Neural progenitor cell (in vitro differentiated cells): ENCODE measurements at regions not wholly inside any gene's neighbourhood (a gene's known extent, or its start where the extent isn't known, plus 50 kb on each side); places are given as distances from the start of the nearest gene placed in this dataset.

Experiments used
- DNase-seq: peaks from one replicate; pipeline ENCODE4 v3.0.0-alpha.2; 2016; ENCODE audit warnings: low spot score
- H2AFZ ChIP-seq: fragments of 200-600 bp; sonication (generic); replicated peaks from 2 replicates; pipeline ENCODE4 v1.6.1; 2016; ENCODE audit warnings: antibody characterized with exemption
- H3F3A ChIP-seq: fragments of 200-600 bp; sonication (generic); 2 replicates; pipeline ENCODE4 v1.6.1; 2016; ENCODE audit warnings: antibody characterized with exemption, low read depth
- H3K27ac ChIP-seq: fragments of 200-600 bp; sonication (generic); 2 replicates; pipeline ENCODE4 v1.5.1; 2016; ENCODE audit warnings: mild to moderate bottlenecking
- H3K27me3 ChIP-seq: fragments of 200-600 bp; sonication (generic); 2 replicates; pipeline ENCODE4 v1.6.1; 2016; ENCODE audit warnings: mild to moderate bottlenecking, moderate library complexity
- H3K36me3 ChIP-seq: fragments of 200-600 bp; sonication (generic); 2 replicates; pipeline ENCODE4 v1.5.1; 2016
- H3K4me1 ChIP-seq: fragments of 200-600 bp; sonication (generic); 2 replicates; pipeline ENCODE4 v1.6.1; 2016; ENCODE audit warnings: mixed run types
- H3K4me2 ChIP-seq: fragments of 200-600 bp; sonication (generic); 2 replicates; pipeline ENCODE4 v1.6.1; 2016
- H3K4me3 ChIP-seq: fragments of 200-600 bp; sonication (generic); 2 replicates; pipeline ENCODE4 v1.5.1; 2016
- H3K79me2 ChIP-seq: fragments of 200-600 bp; sonication (generic); 2 replicates; pipeline ENCODE4 v1.6.1; 2016; ENCODE audit warnings: low read depth
- H3K9ac ChIP-seq: fragments of 200-600 bp; sonication (generic); 2 replicates; pipeline ENCODE4 v1.6.1; 2016
- H3K9me3 ChIP-seq: fragments of 200-600 bp; sonication (generic); 2 replicates; pipeline ENCODE4 v1.5.1; 2016; ENCODE audit warnings: low read depth
- H4K20me1 ChIP-seq: fragments of 200-600 bp; sonication (generic); 2 replicates; pipeline ENCODE4 v1.6.1; 2016; ENCODE audit warnings: low read depth
- H3K27ac Mint-ChIP-seq: 3 replicates; pipeline ENCODE4 v1.8.0; 2021; ENCODE audit warnings: mixed read lengths
- H3K27me3 Mint-ChIP-seq: 2 replicates; pipeline ENCODE4 v1.8.0; 2022; ENCODE audit warnings: low read depth, mild to moderate bottlenecking, inconsistent platforms, moderate library complexity, mixed read lengths; ENCODE audit not compliant: insufficient read depth
- H3K36me3 Mint-ChIP-seq: 3 replicates; pipeline ENCODE4 v1.8.0; 2021; ENCODE audit warnings: mixed read lengths
- H3K4me1 Mint-ChIP-seq: 3 replicates; pipeline ENCODE4 v1.8.0; 2021; ENCODE audit warnings: mixed read lengths
- H3K4me3 Mint-ChIP-seq: 3 replicates; pipeline ENCODE4 v1.8.0; 2021; ENCODE audit warnings: mild to moderate bottlenecking, moderate library complexity, mixed read lengths
- H3K9me3 Mint-ChIP-seq: 3 replicates; pipeline ENCODE4 v1.8.0; 2020; ENCODE audit warnings: mixed read lengths
- CTCF ChIP-seq: fragments of 200-600 bp; sonication (generic); IDR thresholded peaks from 2 replicates; pipeline ENCODE4 v1.5.1; 2017; ENCODE audit warnings: antibody characterized with exemption, mild to moderate bottlenecking
- EZH2 ChIP-seq: fragments of 200-600 bp; sonication (generic); IDR thresholded peaks from 2 replicates; pipeline ENCODE4 v1.6.1; 2017; ENCODE audit warnings: antibody characterized with exemption, mild to moderate bottlenecking, moderate library complexity
- EZH2phosphoT487 ChIP-seq: fragments of 200-600 bp; sonication (generic); IDR thresholded peaks from 2 replicates; pipeline ENCODE4 v1.6.1; 2017; ENCODE audit warnings: antibody characterized with exemption

GRCh38 chr7:156544919-156545715, 95.5 kb upstream of the RNF32 start:
- H2AFZ ChIP-seq = no peak overlapping the region

GRCh38 chr7:156543699-156544598, 96.6 kb upstream of the RNF32 start:
- Histone ChIP-seq H3F3A (no peaks in the 10 kb centered on the region), H3K27ac (no peak overlapping the region), H3K79me2 (no peaks in the 10 kb centered on the region), H3K4me1 (peaks cover 9% of the 10 kb centered on the region), H4K20me1 (no peaks in the 10 kb centered on the region), H3K36me3 (no peaks in the 10 kb centered on the region), H3K9me3 (no peaks in the 10 kb centered on the region), H3K4me2 (no peak overlapping the region), H3K4me3 (no peak overlapping the region), H3K27me3 (no peaks in the 10 kb centered on the region), H2AFZ (no peak overlapping the region), H3K9ac (no peak overlapping the region)
- TF ChIP-seq EZH2phosphoT487 (no peak), EZH2 (no peak), CTCF (no peak)
- H3K27me3 Mint-ChIP-seq = peaks cover 4% of the 10 kb centered on the region
- H3K4me3 Mint-ChIP-seq = no peak overlapping the region
- no peak overlapping the region for H3K27ac Mint-ChIP-seq
- H3K36me3 Mint-ChIP-seq = peaks cover 2% of the 10 kb centered on the region
- peaks cover 5% of the 10 kb centered on the region for H3K9me3 Mint-ChIP-seq
- H3K4me1 Mint-ChIP-seq = peaks cover 10% of the 10 kb centered on the region
- DNase-seq = no peak

More at GRCh38 chr7:156544919-156545715, 95.5 kb upstream of the RNF32 start:
- H3F3A ChIP-seq = no peaks in the 10 kb centered on the region
- Mint-ChIP-seq H3K27me3 (peaks cover 2% of the 10 kb centered on the region), H3K36me3 (peaks cover 2% of the 10 kb centered on the region), H3K27ac (no peak overlapping the region), H3K9me3 (peaks cover 12% of the 10 kb centered on the region), H3K4me1 (peaks cover 10% of the 10 kb centered on the region), H3K4me3 (no peak overlapping the region)
- TF ChIP-seq EZH2 (no peak), EZH2phosphoT487 (no peak), CTCF (no peak)
- peaks cover 9% of the 10 kb centered on the region for H3K4me1 ChIP-seq
- no peaks in the 10 kb centered on the region for H4K20me1 ChIP-seq
- no peaks in the 10 kb centered on the region for H3K9me3 ChIP-seq
- no peak for DNase-seq
- no peak overlapping the region for H3K4me3 ChIP-seq
- H3K79me2 ChIP-seq = no peaks in the 10 kb centered on the region
- no peak overlapping the region for H3K27ac ChIP-seq
- no peak overlapping the region for H3K9ac ChIP-seq
- no peaks in the 10 kb centered on the region for H3K36me3 ChIP-seq
- no peak overlapping the region for H3K4me2 ChIP-seq
- H3K27me3 ChIP-seq = no peaks in the 10 kb centered on the region

- Mint-ChIP-seq H3K4me1 (no peaks in the 10 kb centered on the region), H3K9me3 (peaks cover 3% of the 10 kb centered on the region), H3K27ac (no peak overlapping the region), H3K4me3 (no peak overlapping the region), H3K36me3 (no peaks in the 10 kb centered on the region), H3K27me3 (peaks cover 7% of the 10 kb centered on the region)
- Histone ChIP-seq H3K4me3 (no peak overlapping the region), H3K4me1 (no peaks in the 10 kb centered on the region), H2AFZ (no peak overlapping the region), H3K27ac (no peak overlapping the region), H3K79me2 (no peaks in the 10 kb centered on the region), H3K27me3 (no peaks in the 10 kb centered on the region), H4K20me1 (no peaks in the 10 kb centered on the region), H3K9me3 (no peaks in the 10 kb centered on the region), H3F3A (no peaks in the 10 kb centered on the region), H3K36me3 (no peaks in the 10 kb centered on the region), H3K9ac (no peak overlapping the region), H3K4me2 (no peak overlapping the region)
- no peak for DNase-seq
- TF ChIP-seq EZH2 (no peak), EZH2phosphoT487 (no peak), CTCF (no peak)
Observed at GRCh38 chr7:156540619-156541165, 99.9 kb upstream of the RNF32 start.
